ENCODE measurements at regions not wholly inside any gene's neighbourhood (a gene's known extent, or its start where the extent isn't known, plus 50 kb on each side); places are given as distances from the start of the nearest gene placed in this dataset.

- FAIRE-seq (no peak), ATAC-seq (no peak), DNase-seq (ENCODE audit: low read depth, low spot score) (no peak)
- SMC1A ChIA-PET (ENCODE audit: uncharacterized antibody, unreplicated experiment) = no interaction called here
- no TSS peak for BruUV-seq (replicated peaks)
- no peak overlapping the region for H3K4me2 ChIP-seq (ENCODE audit: control insufficient read depth, insufficient read depth)
- intact Hi-C loops (cut with micrococcal nuclease; ENCODE audit: unreplicated experiment) (no loop called here), in situ Hi-C loops (cut with MboI) (no loop called here)
- H3K79me2 ChIP-seq (ENCODE audit: control insufficient read depth, insufficient read depth, low read length) = no peaks in the 10 kb centered on the region
- H3K4me3 ChIP-seq = no peak overlapping the region
- no peak overlapping the region for H2AFZ ChIP-seq (ENCODE audit: control insufficient read depth, low read depth, low read length)
- no peaks in the 10 kb centered on the region for H4K20me1 ChIP-seq (ENCODE audit: control insufficient read depth, insufficient read depth)
- H3K9ac ChIP-seq (ENCODE audit: control insufficient read depth, insufficient read depth, low read length) = no peak overlapping the region
- H3K9me3 ChIP-seq (replicated peaks; ENCODE audit: control insufficient read depth, insufficient read depth, low read length) = no peaks in the 10 kb centered on the region
- H3K36me3 ChIP-seq (ENCODE audit: control insufficient read depth in 2 of 2, insufficient read depth in 2 of 2, low read length in 1 of 2) = no peaks in the 10 kb centered on the region
- TF ChIP-seq MAX (IDR thresholded peaks at IDR 0.05; ENCODE audit: low read depth, low read length) = no peak
- TF ChIP-seq BMI1 (IDR thresholded peaks at IDR 0.05; ENCODE audit: borderline replicate concordance) = no peak
- no peak for TF ChIP-seq MTA2 (IDR thresholded peaks at IDR 0.05; ENCODE audit: low read depth)
- no peak for TF ChIP-seq CBFB (IDR thresholded peaks at IDR 0.05; ENCODE audit: low read depth)
- TF ChIP-seq MXI1 (IDR thresholded peaks at IDR 0.05; ENCODE audit: low read depth, low read length) = no peak
- TF ChIP-seq NR2C2 (IDR thresholded peaks at IDR 0.05; ENCODE audit: borderline replicate concordance, control insufficient read depth, insufficient read length, low read depth) = no peak
- no peak for TF ChIP-seq HSF1 (IDR thresholded peaks at IDR 0.05; ENCODE audit: low read depth, low read length)
- TF ChIP-seq SMARCA5 (IDR thresholded peaks at IDR 0.05) = no peak
- no peak for TF ChIP-seq MTA3 (IDR thresholded peaks at IDR 0.05; ENCODE audit: borderline replicate concordance, low read length)
- no peak for TF ChIP-seq LARP7 (IDR thresholded peaks at IDR 0.05)
- no peak for TF ChIP-seq FOXK2 (IDR thresholded peaks at IDR 0.05)
- TF ChIP-seq KLF5 (IDR thresholded peaks at IDR 0.05; ENCODE audit: partially characterized antibody) = no peak
- TF ChIP-seq CREM (IDR thresholded peaks at IDR 0.05; ENCODE audit: low read depth) = no peak
- no peak for TF ChIP-seq MLLT1 (IDR thresholded peaks at IDR 0.05)
- TF ChIP-seq YY1 (IDR thresholded peaks at IDR 0.05; ENCODE audit: low read depth, low read length) = no peak
- TF ChIP-seq RBBP5 (conservative IDR thresholded peaks at IDR 0.05) = no peak
- no peak for TF ChIP-seq STAT3 (IDR thresholded peaks at IDR 0.05; ENCODE audit: low read depth, low read length)
- RAD21 ChIA-PET (ENCODE audit: unreplicated experiment) = no interaction called here
- H3K4me1 ChIP-seq (ENCODE audit: control insufficient read depth, insufficient read depth, low read length) = no peaks in the 10 kb centered on the region
- H3K27me3 ChIP-seq (replicated peaks in 1 of 2; ENCODE audit: control insufficient read depth in 2 of 2, insufficient read depth in 2 of 2, low read length in 1 of 2) = no peaks in the 10 kb centered on the region
- H3K27ac ChIP-seq (ENCODE audit: control insufficient read depth, insufficient read depth) = no peak overlapping the region
- CTCF ChIA-PET = no interaction called here
- POLR2A ChIA-PET = no interaction called here
Observed at GRCh38 chr10:81496626-81497025, 378.4 kb upstream of the NRG3 start.
